ENCODE measurements at regions not wholly inside any gene's neighbourhood (a gene's known extent, or its start where the extent isn't known, plus 50 kb on each side); places are given as distances from the start of the nearest gene placed in this dataset.
A peak's percentile ranks its signal among the peaks of the same experiment; 100 is the strongest.
"Not testable (repeated sequence)": the region's sequence is repeated elsewhere in the genome, so short reads cannot be mapped to it uniquely, and the experiment has no call there.

- no peak overlapping the region for H3K4me3 ChIP-seq (ENCODE audit: low read depth, low read length)
- no peak for DNase-seq (ENCODE audit: low read depth)
Observed at GRCh38 chr16:66088681-66089080, 277.8 kb upstream of the CDH5 start.

- DNase-seq (ENCODE audit: low read depth): no peak
- no peak overlapping the region for H3K4me3 ChIP-seq (ENCODE audit: low read depth, low read length)
Observed at GRCh38 chr16:66087308-66087707, 279.2 kb upstream of the CDH5 start.

- no peak for DNase-seq (ENCODE audit: low read depth)
Observed at GRCh38 chr16:66085651-66086050, 280.8 kb upstream of the CDH5 start.

GRCh38 chr16:66084731-66085130 lies 281.8 kb upstream of the CDH5 start:
- not testable (repeated sequence) for DNase-seq (ENCODE audit: low read depth); H3K4me3 ChIP-seq (ENCODE audit: low read depth, low read length)

More at GRCh38 chr16:66085651-66086050, 280.8 kb upstream of the CDH5 start:
- no peak overlapping the region for H3K4me3 ChIP-seq (ENCODE audit: low read depth, low read length)

GRCh38 chr16:66084306-66084705 lies 282.2 kb upstream of the CDH5 start:
- DNase-seq (ENCODE audit: low read depth): no peak

GRCh38 chr16:66083171-66083570 lies 283.3 kb upstream of the CDH5 start:
- no peak for DNase-seq (ENCODE audit: low read depth)
- no peak overlapping the region for H3K4me3 ChIP-seq (ENCODE audit: low read depth, low read length)

More at GRCh38 chr16:66084306-66084705, 282.2 kb upstream of the CDH5 start:
- no peak overlapping the region for H3K4me3 ChIP-seq (ENCODE audit: low read depth, low read length)

GRCh38 chr16:66082424-66082823 lies 284.1 kb upstream of the CDH5 start:
- H3K4me3 ChIP-seq (ENCODE audit: low read depth, low read length): no peak overlapping the region
- DNase-seq (ENCODE audit: low read depth): no peak

- peak; percentile 79 for DNase-seq (ENCODE audit: low read depth)
- no peak overlapping the region for H3K4me3 ChIP-seq (ENCODE audit: low read depth, low read length)
Observed at GRCh38 chr16:66081775-66082366, 284.6 kb upstream of the CDH5 start.

- DNase-seq (ENCODE audit: low read depth): no peak
- no peak overlapping the region for H3K4me3 ChIP-seq (ENCODE audit: low read depth, low read length)
Observed at GRCh38 chr16:66079671-66080334, 286.7 kb upstream of the CDH5 start.

- peak; percentile 48 for DNase-seq (ENCODE audit: low read depth)
- H3K4me3 ChIP-seq (ENCODE audit: low read depth, low read length): no peak overlapping the region
Observed at GRCh38 chr16:66070140-66070917, 296.2 kb upstream of the CDH5 start.

GRCh38 chr16:66069587-66069986 lies 296.9 kb upstream of the CDH5 start:
- H3K4me3 ChIP-seq (ENCODE audit: low read depth, low read length): no peak overlapping the region
- DNase-seq (ENCODE audit: low read depth): peak; percentile 36

GRCh38 chr16:66066404-66066803 lies 300.1 kb upstream of the CDH5 start:
- H3K4me3 ChIP-seq (ENCODE audit: low read depth, low read length): no peak overlapping the region
- no peak for DNase-seq (ENCODE audit: low read depth)

- no peak overlapping the region for H3K4me3 ChIP-seq (ENCODE audit: low read depth, low read length)
- no peak for DNase-seq (ENCODE audit: low read depth)
Observed at GRCh38 chr16:66065925-66066324, 300.6 kb upstream of the CDH5 start.

GRCh38 chr16:66064801-66065530 lies 301.5 kb upstream of the CDH5 start:
- no peak overlapping the region for H3K4me3 ChIP-seq (ENCODE audit: low read depth, low read length)
- DNase-seq (ENCODE audit: low read depth): no peak

- no peak for DNase-seq (ENCODE audit: low read depth)
- no peak overlapping the region for H3K4me3 ChIP-seq (ENCODE audit: low read depth, low read length)
Observed at GRCh38 chr16:66058832-66059231, 307.7 kb upstream of the CDH5 start.

- H3K4me3 ChIP-seq (ENCODE audit: low read depth, low read length): no peak overlapping the region
- no peak for DNase-seq (ENCODE audit: low read depth)
Observed at GRCh38 chr16:66058172-66058691, 308.3 kb upstream of the CDH5 start.

- no peak for DNase-seq (ENCODE audit: low read depth)
- H3K4me3 ChIP-seq (ENCODE audit: low read depth, low read length): no peak overlapping the region
Observed at GRCh38 chr16:66057057-66057456, 309.4 kb upstream of the CDH5 start.

- no peak overlapping the region for H3K4me3 ChIP-seq (ENCODE audit: low read depth, low read length)
- DNase-seq (ENCODE audit: low read depth): no peak
Observed at GRCh38 chr16:66054095-66054494, 312.4 kb upstream of the CDH5 start.

GRCh38 chr16:66052745-66053144 lies 313.7 kb upstream of the CDH5 start:
- H3K4me3 ChIP-seq (ENCODE audit: low read depth, low read length): no peak overlapping the region
- no peak for DNase-seq (ENCODE audit: low read depth)

GRCh38 chr16:66050991-66051390 lies 315.5 kb upstream of the CDH5 start:
- DNase-seq (ENCODE audit: low read depth): no peak
- no peak overlapping the region for H3K4me3 ChIP-seq (ENCODE audit: low read depth, low read length)
